ENCODE measurements at regions not wholly inside any gene's neighbourhood (a gene's known extent, or its start where the extent isn't known, plus 50 kb on each side); places are given as distances from the start of the nearest gene placed in this dataset.

DNA sequence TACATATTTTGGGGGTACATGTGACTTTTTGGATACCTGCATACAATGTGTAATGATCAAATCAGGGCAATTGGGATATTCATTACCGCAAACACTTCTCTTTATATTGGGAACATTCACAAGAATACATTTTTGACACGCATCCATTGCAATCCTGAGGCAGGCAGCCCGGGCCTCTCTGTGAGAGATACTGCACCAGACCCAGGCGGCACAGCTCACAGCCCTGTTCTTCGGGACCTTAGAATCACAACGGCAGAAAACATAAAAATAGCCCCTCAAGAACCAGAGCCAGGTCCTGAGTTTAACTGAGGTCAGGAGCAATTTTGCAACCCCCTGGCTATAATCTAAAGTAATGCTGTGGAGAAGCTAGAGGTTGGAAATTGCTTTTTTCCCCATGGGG, 90.8 kb upstream of the PGBD5 start:
- TF ChIP-seq YY1 (IDR thresholded peaks at IDR 0.05; ENCODE audit: low read depth) (no peak), FOXM1 (IDR thresholded peaks at IDR 0.05; ENCODE audit: borderline replicate concordance, low read depth) (no peak), NFIC (IDR thresholded peaks at IDR 0.05) (no peak), EP300 (IDR thresholded peaks at IDR 0.05; ENCODE audit: borderline replicate concordance) (no peak), RAD21 (IDR thresholded peaks at IDR 0.05; ENCODE audit: low read depth) (no peak)
